MV-4-11 (cell line): ENCODE measurements at regions not wholly inside any gene's neighbourhood (a gene's known extent, or its start where the extent isn't known, plus 50 kb on each side); places are given as distances from the start of the nearest gene placed in this dataset.
"Not testable (repeated sequence)": the region's sequence is repeated elsewhere in the genome, so short reads cannot be mapped to it uniquely, and the experiment has no call there.

Experiments used
- DNase-seq: peaks from one replicate; lab custom pipeline; 2025; lab: John Stamatoyannopoulos, UW

DNA sequence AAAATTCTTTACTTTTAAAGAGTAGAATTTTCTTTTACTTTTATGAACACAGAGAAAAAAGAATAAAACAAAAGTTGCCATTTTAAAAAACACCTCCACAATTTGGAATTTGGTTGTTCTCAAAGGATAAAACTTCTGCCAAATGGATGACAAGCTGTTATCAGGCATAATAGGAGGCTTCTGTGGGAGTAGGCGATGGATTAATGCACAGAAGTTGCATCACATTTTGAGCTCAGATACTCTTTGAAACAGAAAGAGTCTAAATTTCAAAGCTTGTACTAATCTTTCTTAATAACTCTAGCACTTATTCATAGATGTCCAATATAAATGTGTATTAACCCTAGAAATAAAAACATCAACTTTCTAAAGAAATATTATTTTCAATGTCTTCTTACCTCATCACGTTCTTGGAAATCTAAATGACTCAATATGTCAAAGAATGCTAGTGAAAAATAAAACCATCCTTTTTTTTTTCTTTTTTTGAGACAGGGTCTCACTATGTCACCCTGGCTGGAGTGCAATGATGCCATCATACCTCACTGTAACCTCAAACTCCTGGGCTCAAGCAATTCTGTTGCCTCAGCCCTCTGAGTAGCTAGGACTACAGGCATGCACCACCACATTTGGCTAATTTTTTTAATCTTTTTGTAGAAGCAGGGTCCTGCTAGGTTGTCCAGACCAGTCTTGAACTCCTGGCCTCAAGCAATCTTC, 112.8 kb upstream of the USP25 start:
- DNase-seq: no peak

DNA sequence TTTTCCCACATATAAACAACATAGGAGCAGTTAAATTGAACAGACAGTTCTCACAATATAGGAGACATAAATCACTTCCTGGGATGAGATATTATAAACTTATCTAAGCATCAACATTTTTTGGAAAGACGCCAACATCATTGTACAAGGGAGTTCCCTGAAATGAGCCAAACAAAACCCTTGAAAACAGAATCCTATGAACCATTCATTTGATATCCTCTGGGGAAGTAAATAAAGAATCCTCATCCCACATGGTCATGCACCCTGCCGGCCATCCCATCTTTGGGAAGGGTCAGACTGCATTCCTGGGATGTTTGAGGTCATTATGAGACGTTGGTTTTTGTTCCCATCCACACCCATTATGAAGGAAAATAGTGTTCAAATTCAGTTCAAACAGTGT, 111.8 kb upstream of the USP25 start:
- DNase-seq: no peak

DNA sequence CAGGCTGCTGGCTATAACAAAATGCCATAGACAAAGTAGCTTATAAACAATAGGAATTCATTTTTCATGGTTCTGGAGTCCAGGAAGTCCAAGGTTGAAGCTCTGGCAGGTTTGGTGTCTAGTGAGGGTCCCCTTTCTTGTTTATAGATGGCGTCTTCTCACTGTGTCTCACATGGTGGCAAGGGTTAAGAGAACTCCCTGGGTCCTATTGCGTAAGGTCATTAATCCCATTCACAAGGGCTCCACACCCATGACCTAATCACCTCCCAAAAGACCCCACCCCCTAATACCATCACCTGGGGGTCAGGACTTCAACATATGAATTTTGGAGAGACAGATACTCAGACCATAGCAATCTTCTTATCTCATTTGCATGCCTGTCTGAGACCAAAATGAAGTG, 108.9 kb upstream of the USP25 start:
- no peak for DNase-seq

DNA sequence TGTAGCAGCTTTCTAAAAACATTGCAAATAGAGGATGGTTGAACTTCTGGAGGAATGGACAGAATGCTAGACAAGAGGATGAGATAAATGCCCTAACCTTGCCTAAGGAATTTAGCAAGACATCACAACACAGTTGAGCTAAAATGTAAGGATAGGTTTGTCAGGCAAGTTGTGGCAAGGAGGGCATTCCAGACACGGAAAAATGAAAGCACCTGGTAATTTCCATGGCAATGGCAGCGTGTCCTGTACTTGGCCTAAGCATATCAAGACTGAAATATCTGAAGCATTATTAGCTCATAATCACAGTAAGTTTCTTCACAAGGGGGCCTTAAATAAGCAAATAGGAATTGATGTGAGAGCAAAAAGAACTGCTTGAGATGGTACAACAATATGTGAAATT, 105.1 kb upstream of the USP25 start:
- DNase-seq: no peak

DNA sequence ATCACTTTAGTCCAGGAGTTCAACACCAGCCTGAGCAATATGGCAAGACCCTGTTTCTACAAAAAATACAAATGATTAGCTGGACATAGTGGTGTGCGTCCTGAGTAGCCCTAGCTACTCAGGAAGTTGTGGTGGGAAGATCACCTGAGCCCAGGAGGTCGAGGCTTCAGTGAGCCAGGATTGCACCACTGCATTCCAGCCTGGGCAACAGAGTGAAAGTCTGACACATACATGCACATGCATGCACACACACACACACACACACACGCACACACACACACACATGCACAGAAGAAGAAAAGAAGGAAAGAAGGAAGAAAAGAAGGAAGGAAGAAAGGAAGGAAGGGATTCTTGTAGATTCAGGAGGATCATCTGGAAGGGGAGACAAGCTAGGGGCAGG, 104.4 kb upstream of the USP25 start:
- DNase-seq: no peak

DNA sequence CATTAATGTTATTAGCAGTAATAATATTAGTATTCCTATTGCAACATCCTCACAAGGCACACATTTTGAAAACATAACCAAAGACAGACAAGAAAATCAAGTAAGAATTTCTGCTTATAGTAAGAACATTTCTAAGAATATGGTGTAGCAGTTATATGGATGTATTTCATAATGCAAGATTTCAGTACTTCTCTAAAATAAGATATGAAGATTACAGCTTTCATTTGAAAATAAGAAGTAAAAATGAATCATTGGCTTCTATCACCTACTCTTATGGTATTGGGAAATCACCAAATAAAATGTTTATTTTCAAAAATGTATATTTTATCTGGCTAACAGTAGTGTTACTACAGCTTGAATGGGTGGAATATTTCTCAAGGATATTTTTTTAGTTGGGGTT, 103.8 kb upstream of the USP25 start:
- DNase-seq: peak; percentile 74

DNA sequence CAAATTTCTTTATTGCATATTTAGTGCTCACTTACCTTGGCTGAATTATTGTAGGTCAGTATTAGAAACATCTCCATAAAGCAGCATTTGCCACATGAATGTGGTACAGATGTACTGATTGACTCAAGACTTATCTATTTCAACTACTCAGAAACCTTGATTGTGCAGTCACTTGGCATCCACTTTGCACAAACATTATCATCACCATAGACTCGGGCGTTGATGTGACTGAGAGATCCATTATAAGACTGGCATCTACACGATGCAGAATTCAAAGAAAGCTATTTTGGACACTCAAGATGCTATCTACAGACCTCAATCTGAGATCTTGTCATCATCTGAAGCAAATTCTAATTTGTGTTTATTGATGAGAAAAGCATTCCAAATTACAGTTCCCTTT, 102.8 kb upstream of the USP25 start:
- DNase-seq: no peak

DNA sequence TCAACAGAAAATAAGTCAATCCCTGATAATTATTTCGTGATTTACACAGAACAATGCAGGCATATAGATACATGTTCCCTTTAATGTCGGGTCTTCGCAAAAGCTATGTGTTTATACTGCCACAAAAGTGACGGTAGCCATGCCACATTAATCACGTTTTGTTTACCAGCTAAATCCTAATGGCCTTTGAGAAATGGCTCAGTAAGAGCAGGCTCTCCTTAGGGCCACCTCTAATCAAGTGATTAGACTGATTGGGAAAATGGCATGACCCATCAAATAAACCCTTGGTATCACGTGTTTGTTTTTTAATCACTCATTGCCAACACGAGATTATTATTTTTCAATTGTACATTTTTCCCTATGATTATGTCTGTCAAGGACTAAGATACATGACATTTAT, 102.0 kb upstream of the USP25 start:
- no peak for DNase-seq

DNA sequence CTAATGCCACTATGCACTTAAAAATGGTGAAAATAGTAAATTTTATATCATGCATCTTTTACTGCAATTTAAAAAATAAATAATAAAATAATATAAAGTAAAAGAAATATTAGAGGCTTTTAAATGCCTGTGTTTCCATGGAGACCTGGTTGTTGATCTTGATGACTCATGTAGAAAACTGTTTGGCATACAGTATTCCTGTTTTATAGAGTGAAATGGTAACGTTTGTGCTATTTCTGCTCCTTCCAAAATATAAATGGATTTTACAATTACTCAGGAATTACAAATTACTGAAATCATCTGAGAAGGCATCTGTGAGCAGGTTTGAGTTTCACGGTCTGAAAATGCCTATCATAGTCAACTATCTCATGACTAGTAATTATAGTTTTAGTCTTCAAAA, 98.4 kb upstream of the USP25 start:
- peak; percentile 2 for DNase-seq

DNA sequence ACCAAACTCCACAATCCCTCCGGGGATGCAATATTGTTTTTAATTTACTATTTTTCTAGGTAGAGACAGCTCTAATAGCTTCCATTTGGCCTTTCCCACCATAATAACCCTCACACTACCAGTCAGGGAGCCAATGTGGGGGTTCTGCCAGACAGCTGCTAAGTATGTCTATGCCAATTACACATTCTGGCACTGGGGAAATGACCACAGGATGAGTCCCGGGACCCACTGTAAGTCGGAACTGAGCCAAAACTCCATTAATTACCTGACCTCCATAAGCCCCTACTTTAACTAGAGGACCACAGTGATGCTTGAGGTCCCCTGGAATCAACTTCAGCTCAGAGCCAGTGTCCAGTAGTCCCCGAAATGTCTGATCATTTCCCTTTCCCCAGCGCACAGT, 95.2 kb upstream of the USP25 start:
- not testable (repeated sequence) for DNase-seq

DNA sequence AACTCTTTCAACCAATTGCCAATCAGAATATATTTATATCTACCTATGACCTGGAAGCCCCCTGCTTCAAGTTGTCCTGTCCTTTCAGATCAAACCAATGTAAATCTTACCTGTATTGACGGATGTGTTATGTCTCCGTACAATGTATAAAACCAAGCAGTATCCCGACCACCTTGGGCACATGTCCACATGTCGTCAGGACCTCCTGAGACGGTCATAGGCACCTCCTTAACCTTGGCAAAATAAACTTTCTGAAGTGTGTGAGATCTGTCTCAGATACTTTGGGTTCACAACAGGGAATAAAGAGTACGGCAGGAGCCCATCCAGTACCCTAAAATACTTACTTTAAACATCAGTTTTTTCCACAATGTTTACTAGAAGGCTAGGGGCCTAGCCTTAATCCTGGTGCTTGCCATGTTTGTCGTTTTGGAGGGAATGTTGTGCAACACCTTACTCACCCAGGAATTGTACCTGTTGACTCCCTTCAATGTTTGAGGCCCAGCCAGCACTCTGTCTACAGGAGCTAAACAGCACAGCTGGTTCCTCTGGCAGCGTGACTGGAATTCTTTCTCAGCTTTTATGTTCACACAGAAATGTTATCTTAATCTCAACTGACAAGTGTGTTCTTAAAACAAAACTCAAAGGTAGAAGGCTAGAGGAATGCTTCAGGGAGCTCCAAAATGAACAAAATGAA, 90.8 kb upstream of the USP25 start:
- DNase-seq: no peak

DNA sequence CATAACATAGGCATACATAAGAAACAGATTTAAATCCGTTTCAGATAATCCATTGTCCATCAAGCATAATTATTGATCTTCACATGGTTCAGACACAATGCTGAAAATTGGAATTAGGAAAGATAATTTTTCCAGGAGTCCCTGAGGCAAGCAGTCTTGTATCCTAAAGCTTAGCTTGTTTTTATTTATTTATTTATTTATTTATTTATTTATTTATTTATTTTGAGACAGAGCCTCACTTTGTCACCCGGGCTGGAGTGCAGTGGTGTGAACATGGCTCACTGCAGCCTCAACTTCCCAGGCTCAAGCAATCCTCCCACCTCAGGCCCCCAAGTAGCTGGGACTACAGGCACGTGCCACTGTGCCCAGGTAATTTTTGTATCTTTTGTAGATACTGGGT, 89.7 kb upstream of the USP25 start:
- not testable (repeated sequence) for DNase-seq

DNA sequence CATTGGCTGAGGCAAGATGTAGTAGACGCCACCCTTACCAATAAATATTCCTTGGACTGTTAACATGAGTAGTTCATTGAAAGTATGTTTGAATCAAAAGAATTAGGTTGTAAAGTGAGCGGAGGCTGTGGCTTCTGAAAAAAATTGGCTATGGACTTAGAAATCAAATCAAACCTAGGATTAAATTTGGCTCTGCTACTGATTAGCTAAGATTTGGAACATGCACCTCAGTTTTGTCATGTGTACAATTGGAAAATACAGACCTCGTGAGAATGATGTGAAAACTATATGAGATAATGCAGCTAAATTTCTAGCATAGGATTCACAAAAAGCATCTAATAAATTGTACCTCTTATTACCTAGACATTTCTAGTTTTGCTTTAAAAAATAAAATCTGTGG, 85.3 kb upstream of the USP25 start:
- DNase-seq: no peak

DNA sequence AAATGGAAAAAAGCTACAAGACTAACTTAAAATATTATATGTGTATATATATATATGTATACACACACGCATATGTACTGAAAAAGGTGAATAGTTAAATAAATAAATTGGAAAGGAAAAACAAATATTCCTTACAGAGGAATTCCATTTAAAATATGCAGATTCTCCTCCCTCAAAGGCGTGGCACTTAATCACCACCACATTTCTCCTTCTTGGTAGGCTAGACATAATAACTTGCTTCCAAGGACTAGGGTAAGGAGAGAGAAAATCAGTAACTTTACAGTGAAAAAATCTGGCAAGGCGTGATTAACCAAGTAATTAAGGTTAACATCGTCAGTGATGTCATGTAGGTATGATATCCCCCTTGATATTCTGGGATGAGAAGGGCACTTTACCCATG, 84.0 kb upstream of the USP25 start:
- DNase-seq: no peak

DNA sequence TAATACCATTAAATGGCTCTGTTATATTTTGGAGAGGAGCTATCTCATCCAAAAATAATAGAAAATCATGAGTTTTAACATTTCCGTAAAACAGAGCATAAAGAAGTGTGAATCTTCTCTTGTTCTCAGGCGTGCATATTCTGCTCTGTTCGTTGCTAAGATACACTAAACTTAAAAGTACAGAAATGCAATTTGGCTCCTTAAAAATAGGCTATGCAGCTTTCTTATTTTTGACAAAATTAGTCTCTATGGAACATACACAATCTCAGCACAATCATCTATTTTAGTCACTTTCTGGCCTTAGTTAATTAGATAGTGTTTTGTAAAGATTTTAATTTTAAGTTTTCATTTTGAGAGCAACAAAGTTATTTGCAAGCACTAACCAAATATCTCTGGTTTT, 79.0 kb upstream of the USP25 start:
- no peak for DNase-seq

DNA sequence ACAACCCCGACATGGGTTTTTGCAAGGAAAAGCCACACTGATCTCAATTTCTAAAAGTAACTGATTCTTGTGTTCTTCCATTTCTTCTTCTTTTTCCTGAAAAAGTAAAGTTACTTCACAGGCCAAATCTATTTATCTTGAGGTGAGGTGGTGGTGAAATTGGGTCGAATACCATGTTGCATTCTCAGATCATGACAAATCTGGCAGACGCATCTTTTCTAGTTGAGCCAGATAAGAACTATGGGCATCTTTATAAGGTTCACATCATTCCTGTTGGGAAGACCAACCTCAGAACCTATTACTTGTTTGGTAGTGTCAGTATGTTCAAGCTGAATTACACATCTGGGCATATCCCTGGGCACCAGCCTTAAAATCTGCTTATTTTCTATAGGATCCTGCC, 78.6 kb upstream of the USP25 start:
- no peak for DNase-seq

DNA sequence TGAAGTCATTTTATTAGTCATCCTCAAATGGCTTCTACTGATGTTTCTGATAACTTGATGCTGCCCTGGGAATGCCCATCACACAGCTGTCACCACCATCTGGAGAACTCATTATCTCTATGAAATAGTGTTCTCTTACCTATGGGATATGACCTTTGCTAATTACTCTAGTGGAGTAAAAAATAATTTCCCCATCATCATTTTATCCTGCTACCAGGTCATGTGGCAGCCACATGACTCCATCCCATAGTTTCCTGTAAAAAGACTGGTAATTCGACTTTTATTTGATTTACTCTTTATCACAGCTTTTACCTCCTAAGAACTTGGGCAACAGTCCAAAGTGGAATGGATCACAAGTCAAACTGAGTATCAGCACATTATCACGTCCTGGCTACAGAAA, 76.1 kb upstream of the USP25 start:
- DNase-seq: no peak

DNA sequence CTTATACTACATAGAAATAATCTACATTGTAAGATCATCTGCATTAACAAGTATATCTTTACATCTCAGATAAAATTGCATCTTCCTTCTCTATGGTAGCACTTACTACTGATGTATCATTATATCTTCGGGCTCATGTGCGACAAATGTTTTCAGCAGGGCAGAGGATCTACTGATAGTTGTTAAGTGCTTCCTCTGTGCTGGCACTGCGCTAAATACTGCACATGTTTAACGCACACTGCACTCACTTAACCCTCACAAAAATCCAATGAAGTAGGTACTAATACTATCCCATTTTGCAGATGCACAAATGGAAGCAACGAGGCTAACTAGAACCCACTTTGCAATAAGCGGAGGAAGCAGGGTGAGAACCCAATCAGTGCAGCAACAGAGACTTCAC, 75.6 kb upstream of the USP25 start:
- no peak for DNase-seq

DNA sequence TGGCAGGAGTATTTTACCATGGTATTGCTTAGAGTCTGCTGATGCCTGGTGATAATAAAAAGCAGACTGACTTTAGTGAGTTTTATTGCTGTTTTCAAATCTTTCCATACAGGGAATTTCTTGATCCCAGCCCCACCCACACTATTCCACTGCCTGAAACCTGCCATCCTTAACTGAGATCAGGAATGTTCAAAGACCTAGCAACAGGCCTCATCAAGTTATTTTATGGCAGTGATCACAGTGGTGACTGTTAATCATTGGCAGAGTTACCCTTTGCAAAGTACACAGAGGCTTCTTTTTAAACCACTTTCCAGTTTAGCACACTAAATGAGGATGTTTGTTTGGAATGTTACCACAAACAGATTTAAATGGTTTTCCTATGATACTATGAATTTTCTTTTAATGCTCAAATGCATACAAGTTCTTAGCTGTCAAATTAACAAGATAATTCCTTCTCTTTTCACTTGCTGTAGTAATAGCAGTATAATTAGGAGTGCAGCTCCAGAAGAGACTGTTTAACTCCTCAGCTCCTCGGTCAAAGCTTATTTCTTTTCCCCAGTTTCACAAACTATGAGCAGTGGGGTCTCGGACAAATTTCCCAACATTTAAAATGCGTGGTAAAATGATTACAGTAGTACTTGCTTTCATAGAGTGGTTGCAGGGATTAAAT, 69.9 kb upstream of the USP25 start:
- no peak for DNase-seq

DNA sequence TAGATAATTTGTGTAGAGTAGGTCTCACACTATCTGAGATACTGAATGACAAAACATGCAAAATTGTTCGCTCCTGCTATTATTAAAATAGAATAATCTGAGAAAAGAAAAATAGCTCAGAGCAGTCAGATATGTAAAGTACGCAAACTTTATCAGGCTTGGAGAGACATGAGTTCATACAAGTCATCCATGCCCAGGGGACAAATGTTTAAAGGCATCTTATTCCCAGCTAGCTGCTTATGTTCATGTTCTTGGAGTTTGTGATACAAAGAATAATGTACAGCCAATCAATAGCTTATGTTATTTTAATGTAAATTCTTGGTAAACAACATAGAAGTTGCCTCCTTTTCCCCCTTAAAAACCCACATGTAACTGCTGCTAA, 69.4 kb upstream of the USP25 start:
- DNase-seq: no peak

DNA sequence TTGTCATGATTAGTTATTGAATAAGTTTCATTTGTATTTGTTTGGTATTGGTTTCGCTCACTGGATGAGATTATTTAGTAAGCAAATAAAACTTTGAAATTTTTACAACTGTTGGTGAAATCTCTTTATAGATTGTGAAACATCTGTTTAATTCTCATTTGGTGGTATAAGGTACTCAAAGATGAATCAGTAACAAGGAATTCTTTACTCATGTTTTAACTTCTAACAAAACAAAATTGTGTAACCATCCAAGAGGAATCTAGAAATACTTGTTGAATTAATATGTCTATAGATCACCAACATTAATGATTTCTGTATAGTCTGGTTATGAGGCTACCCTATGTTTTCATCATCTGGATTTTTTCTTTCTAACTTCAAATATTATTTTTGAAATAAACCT, 62.8 kb upstream of the USP25 start:
- no peak for DNase-seq

DNA sequence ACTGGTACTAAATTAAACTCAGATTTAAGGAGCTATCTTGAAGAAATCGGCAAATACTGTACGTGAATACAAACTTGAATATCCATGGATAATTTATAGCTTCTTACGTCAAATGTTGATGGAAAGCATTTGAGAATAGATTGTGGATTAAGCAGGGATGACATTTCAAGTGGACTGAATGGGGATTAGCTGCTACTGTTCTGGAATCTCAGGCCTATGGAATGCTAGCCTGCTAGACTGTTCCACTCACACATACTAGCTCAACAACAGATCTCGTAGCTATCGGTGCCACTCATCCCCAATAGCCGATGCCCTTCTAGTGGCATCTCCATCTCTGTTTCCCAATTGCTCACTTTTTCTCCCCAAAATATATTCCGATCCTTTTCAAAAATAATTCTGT, 62.0 kb upstream of the USP25 start:
- DNase-seq: no peak

DNA sequence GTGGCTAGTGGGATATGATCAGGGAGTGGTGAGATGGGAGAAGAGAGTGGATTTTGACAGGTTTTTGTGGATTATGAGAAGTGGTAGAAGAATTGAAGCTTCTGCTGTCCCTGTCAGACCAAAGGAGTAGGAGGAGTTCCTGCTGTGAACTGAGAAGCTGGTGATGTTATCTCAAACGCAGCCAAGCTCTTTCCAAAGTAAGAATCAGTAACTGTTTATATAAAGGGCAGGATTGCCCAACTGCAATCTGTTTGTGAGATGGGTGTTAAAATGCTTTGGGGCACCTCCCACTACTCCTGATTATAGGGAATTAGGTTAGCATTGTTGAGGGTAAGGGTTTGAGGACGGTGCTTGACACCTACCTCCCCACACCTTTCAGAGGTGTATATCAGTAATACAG, 60.5 kb upstream of the USP25 start:
- DNase-seq: no peak

DNA sequence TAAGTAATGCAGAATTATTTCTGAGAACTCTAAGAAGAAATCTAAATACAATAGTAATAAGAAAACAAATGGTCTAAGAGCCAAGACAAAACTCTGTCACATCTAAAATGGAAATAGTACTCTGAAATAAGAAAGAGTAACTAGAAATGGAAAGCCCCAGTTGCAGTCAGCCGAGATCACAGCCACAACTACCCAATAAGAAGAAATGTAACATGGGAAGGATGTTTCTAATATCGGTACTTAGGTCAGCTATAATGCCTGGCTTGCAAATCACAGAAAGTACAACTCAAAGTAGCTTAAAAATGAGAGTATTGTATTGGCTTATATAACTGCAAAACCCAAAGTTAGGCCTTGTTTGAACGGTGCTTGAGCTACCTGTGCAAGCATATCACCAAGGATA, 58.6 kb upstream of the USP25 start:
- DNase-seq: no peak
